IPS-18a (cell line): ENCODE measurements at regions not wholly inside any gene's neighbourhood (a gene's known extent, or its start where the extent isn't known, plus 50 kb on each side); places are given as distances from the start of the nearest gene placed in this dataset.

Source experiments
- H3K27ac ChIP-seq: one replicate; pipeline ENCODE4 v1.5.1; 2013; ENCODE audit warnings: low read length
- H3K27me3 ChIP-seq: one replicate; pipeline ENCODE4 v1.6.1; 2013; ENCODE audit warnings: mild to moderate bottlenecking, low read length; ENCODE audit not compliant: control insufficient read depth, insufficient read depth
- H3K36me3 ChIP-seq: one replicate; pipeline ENCODE4 v1.6.1; 2013; ENCODE audit warnings: low read depth, low read length; ENCODE audit not compliant: control insufficient read depth
- H3K4me1 ChIP-seq: one replicate; pipeline ENCODE4 v1.6.1; 2013; ENCODE audit warnings: low read depth, low read length; ENCODE audit not compliant: control insufficient read depth
- H3K4me3 ChIP-seq: one replicate; pipeline ENCODE4 v1.5.1; 2013; ENCODE audit warnings: low read length
- H3K9ac ChIP-seq: one replicate; pipeline ENCODE4 v1.6.1; 2013; ENCODE audit warnings: mild to moderate bottlenecking, low read length, moderate library complexity
- H3K9me3 ChIP-seq: one replicate; pipeline ENCODE4 v1.6.1; 2013; ENCODE audit warnings: low read depth, low read length; ENCODE audit not compliant: control insufficient read depth

DNA sequence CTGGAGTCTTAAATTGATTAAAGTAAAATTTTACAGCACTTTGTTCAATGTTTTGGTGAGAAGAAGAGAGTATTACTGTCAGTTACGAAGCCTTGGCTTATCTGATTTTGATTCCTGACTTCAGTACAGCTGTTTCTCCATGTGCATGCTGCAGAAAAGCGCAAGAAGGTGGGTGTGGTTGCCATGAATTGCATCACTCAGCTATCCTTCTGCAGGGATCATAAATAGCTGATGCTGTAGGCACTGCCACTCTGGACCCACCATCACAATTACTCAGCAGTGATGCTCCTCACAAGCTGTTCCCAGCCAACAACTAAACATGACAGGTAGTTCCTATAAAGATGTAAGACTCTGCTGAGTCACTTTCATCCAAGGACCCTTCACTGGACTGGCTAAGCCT lies 321.2 kb downstream of the IRS2 start:
- Histone ChIP-seq H3K27me3 (no peaks in the 10 kb centered on the region), H3K27ac (no peak overlapping the region), H3K9ac (no peak overlapping the region), H3K9me3 (no peaks in the 10 kb centered on the region), H3K36me3 (no peaks in the 10 kb centered on the region), H3K4me1 (no peaks in the 10 kb centered on the region), H3K4me3 (no peak overlapping the region)

DNA sequence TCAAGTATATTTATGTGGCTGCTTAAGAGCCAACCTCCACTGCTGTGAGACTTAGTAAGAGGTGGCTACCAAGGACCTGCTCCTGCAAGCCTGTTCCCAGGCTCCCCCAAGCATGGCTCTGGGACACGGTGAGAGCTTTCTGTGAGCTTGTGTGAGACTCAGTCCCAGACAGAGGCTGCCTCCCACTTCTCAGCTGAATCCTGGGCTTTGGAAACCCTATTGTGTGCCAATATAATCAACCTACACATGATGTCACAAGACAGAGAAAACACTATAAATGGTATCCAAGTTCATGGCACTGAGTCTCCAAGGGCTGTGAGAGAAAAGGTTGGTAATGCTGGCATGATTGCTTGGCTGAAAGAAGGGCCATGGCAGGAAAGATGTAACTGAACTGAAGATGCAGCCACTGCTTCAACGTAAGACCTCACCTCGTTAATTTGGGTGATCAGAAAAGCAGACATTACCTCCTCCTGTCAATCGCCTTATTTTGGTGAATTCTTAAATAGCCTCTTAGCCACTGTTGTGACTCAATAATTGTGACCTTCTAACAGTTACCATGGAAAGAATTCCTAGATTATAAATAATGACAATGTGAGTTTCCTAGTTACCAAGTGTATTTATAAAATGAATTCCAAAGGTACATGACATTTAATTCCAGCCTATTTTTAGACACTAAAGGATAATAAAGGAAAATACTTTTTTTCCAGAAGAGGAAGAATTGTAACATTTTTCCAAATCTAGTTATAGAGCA lies 332.0 kb downstream of the IRS2 start:
- no peak overlapping the region for H3K9ac ChIP-seq
- no peak overlapping the region for H3K4me3 ChIP-seq
- H3K9me3 ChIP-seq, result peaks cover 9% of the 10 kb centered on the region
- no peaks in the 10 kb centered on the region for H3K4me1 ChIP-seq
- H3K27ac ChIP-seq, result no peak overlapping the region
- H3K36me3 ChIP-seq, result no peaks in the 10 kb centered on the region
- H3K27me3 ChIP-seq, result no peaks in the 10 kb centered on the region

DNA sequence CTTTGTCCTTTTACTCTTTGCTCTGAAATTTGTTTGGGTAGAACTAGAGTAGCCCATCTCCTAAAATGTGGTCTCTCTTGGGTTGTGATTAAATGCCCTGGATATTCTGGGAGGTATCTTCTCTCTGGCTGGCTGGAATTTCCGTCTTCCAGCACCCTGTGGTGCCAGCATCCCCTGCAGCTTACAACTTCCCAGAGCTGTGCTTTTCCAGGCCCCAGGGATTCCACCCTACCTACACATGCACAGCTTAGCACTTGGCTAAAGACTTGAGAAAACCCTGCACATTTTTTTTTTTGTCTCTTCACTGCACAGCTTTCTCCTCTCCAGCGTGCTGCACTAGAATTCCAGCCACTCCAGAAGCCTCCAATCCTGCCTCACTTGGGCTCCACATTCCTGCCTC lies 334.7 kb downstream of the IRS2 start:
- H3K27me3 ChIP-seq, result no peaks in the 10 kb centered on the region
- no peaks in the 10 kb centered on the region for H3K36me3 ChIP-seq
- H3K4me1 ChIP-seq, result no peaks in the 10 kb centered on the region
- no peak overlapping the region for H3K27ac ChIP-seq
- no peak overlapping the region for H3K9ac ChIP-seq
- H3K9me3 ChIP-seq, result peaks cover 9% of the 10 kb centered on the region
- no peak overlapping the region for H3K4me3 ChIP-seq

DNA sequence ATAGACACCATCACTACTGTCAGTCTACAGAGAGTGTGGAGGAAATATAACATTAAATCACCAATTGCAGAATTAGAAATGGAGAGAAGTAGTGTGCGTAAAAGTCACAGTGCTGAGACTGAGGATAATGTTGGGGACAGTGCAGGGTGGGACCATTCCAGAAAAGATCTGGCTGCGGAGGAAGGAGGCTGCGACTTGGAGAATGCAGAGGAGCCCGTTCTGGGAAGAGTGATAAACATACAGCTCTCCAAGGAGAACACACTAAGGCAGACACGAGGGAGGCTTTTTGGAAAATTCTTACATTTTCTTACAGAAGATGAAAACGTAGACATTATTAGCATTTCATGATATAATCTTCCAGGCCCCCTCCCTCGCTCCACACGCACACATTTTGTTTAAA lies 337.8 kb downstream of the IRS2 start:
- Histone ChIP-seq H3K9me3 (peaks cover 9% of the 10 kb centered on the region), H3K27me3 (no peaks in the 10 kb centered on the region), H3K9ac (no peak overlapping the region), H3K36me3 (no peaks in the 10 kb centered on the region), H3K4me1 (no peaks in the 10 kb centered on the region), H3K27ac (no peak overlapping the region), H3K4me3 (no peak overlapping the region)

DNA sequence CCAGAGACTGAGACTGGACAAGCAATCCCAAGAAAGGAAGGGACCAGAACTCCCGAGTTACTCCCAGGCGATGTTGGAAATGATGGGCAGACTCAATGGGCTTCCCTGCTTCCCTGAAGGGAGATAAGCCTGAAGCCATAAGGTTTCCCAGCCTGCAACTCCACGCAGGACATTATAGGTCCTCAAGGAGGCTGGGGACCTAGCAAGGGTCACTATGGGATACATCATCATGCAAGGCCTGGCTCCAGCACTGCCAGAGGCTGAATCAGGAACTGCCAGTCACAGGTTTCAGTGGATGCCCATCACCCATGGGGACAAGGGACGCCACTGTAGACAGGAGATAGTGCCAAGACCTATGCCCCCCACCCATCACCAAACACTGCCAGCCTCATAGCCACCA lies 338.7 kb downstream of the IRS2 start:
- Histone ChIP-seq H3K4me3 (no peak overlapping the region), H3K4me1 (no peaks in the 10 kb centered on the region), H3K27ac (no peak overlapping the region), H3K27me3 (no peaks in the 10 kb centered on the region), H3K9ac (no peak overlapping the region), H3K36me3 (no peaks in the 10 kb centered on the region), H3K9me3 (no peaks in the 10 kb centered on the region)

DNA sequence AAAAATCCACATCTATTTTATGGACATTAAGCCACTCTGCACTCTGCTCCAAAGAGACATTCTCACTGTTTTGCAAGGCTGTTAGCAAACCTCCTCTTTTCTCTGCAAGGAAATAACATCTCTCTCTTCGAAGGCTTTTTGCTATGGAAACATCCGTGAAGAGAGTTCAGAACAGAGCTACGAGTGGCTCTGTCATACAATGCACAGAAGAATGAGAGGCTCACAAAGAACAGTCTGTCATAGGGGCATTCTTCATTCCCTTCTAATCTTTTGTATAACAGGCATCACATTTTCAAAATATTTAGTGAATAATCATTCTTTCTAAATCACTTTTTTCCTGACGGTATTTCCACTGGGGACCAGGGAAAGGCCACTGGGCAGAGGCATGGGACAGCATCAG lies 346.1 kb downstream of the IRS2 start:
- Histone ChIP-seq H3K36me3 (no peaks in the 10 kb centered on the region), H3K4me3 (no peak overlapping the region), H3K9me3 (no peaks in the 10 kb centered on the region), H3K27ac (no peak overlapping the region), H3K4me1 (no peaks in the 10 kb centered on the region), H3K9ac (no peak overlapping the region), H3K27me3 (no peaks in the 10 kb centered on the region)

DNA sequence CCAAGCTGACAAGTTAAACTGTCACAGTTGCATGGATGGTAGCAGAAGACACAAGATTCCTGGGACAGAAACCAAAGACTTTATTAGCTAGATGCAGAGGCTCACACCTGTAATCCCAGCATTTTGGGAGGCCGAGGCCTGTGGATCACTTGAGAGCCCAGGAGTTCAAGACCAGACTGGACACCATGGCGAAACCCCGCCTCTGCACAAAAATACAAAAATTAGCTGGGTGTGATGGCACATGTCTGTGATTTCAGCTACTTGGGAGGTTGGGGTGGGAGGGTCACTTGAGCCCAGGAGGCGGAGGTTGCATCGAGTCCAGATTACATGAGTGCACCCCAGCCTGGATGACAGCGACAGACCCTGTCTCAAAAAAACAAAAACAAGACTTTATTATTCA lies 346.6 kb downstream of the IRS2 start:
- H3K36me3 ChIP-seq, result no peaks in the 10 kb centered on the region
- H3K27me3 ChIP-seq, result no peaks in the 10 kb centered on the region
- H3K9me3 ChIP-seq, result no peaks in the 10 kb centered on the region
- no peak overlapping the region for H3K9ac ChIP-seq
- H3K4me3 ChIP-seq, result no peak overlapping the region
- H3K27ac ChIP-seq, result no peak overlapping the region
- H3K4me1 ChIP-seq, result no peaks in the 10 kb centered on the region

DNA sequence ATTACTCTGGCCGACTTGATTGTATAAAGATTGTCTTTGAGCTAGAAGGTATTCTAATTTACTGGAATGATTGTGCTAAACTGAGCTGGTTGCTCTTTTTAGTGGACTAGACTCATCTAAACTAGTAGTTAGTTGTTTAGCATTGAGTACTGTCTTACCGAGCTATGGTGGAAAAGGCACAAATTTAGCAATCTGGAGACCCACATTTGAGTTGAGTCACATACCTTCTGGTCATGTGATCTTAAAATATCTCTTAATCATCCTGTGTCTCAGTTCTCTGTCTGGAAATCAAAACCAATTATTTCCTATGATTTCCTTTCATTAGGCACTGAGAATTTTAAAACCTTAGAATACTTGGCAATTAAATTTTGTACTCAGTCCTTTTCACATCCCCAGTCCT lies 349.5 kb downstream of the IRS2 start:
- Histone ChIP-seq H3K9ac (no peak overlapping the region), H3K9me3 (peaks cover 4% of the 10 kb centered on the region), H3K4me1 (no peaks in the 10 kb centered on the region), H3K27me3 (no peaks in the 10 kb centered on the region), H3K4me3 (no peak overlapping the region), H3K27ac (no peak overlapping the region), H3K36me3 (no peaks in the 10 kb centered on the region)

DNA sequence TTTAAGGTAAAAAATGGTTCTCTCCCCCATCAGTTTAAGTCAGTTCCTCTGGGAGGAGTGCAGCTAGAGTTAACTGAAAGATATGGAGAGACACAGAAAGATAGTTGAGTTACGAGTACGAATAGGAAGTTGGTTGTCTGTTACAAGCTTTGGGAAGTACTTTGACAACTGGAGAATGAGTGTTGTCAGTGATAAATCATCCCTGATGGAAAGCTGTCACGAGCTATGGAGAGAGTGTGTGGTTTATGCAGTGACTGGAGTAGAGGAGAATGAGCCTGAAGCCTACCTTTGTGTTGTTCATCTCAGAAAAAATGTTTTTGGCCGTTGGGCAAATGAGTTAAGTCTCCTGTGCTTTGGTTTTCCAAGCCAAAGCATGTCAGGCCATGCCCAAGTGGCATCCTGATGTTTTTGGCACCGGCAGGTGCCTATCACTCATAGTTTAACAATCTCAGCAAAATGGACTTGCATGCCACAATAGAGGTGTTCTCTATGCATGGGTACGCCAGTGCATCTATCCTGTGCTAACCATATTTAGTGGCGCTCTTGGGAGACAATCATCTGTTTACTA lies 350.2 kb downstream of the IRS2 start:
- Histone ChIP-seq H3K4me1 (no peaks in the 10 kb centered on the region), H3K9ac (no peak overlapping the region), H3K27me3 (no peaks in the 10 kb centered on the region), H3K36me3 (no peaks in the 10 kb centered on the region), H3K4me3 (no peak overlapping the region), H3K9me3 (peaks cover 4% of the 10 kb centered on the region), H3K27ac (no peak overlapping the region)

DNA sequence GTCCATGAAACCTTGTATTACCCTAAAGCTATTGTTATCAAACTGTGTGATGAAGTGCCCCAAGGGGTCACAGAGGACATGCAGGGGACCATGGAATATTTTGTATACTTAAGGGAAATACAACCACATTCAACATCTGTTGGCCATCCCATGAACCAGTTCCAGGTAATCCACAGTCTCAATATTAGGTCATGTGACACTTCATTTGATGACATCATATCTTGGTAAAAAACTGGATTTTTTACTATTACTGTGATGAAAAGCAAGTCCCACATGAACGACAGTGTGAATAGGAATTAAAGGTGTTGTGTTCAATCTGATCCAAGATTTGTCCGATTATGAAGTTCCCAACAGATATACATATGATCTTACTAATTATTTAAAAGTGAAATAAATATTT lies 355.2 kb downstream of the IRS2 start:
- H3K4me1 ChIP-seq, result no peaks in the 10 kb centered on the region
- no peak overlapping the region for H3K9ac ChIP-seq
- no peaks in the 10 kb centered on the region for H3K27me3 ChIP-seq
- no peak overlapping the region for H3K4me3 ChIP-seq
- no peaks in the 10 kb centered on the region for H3K36me3 ChIP-seq
- peaks cover 4% of the 10 kb centered on the region for H3K9me3 ChIP-seq
- H3K27ac ChIP-seq, result no peak overlapping the region

DNA sequence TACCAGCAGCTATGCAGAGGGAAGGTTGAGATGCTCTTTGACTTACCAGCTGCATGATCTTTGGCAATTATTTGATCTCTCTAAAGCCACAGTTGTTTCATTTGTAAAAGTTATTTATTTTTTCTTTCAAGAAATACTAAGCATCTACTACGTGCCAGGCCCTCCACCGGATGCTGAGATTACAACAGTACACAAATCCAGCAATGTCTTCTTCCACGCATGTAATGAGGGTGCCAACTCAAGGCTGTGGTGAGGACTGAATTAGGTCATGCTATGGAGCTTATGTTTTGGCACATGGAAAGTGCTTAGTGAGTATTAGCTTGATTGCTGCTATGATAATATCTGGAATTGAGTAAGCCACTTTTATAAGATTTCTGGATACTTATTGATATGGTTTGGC lies 358.2 kb downstream of the IRS2 start:
- Histone ChIP-seq H3K4me1 (no peaks in the 10 kb centered on the region), H3K27ac (no peak overlapping the region), H3K4me3 (no peak overlapping the region), H3K36me3 (no peaks in the 10 kb centered on the region), H3K9me3 (peaks cover 4% of the 10 kb centered on the region), H3K9ac (no peak overlapping the region), H3K27me3 (no peaks in the 10 kb centered on the region)

DNA sequence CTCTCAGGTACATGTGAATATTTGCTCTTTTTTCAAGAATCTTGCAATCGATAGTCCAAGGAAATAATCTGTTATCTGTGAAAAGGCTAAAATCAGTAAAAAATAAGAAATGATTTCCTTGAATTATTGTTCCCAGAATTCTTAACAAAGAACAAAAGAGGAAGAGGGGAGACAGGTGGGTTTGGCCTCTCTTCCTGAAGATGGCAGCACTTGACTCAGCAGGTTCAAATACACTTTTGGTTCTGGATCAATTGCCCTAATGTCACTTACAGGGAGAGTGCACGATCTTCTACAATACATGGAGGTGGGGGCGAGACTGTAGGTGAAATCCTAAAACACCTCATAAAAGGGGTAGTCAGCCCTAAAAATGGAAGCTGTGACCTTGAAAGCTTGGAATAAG lies 358.7 kb downstream of the IRS2 start:
- peaks cover 4% of the 10 kb centered on the region for H3K9me3 ChIP-seq
- no peak overlapping the region for H3K9ac ChIP-seq
- no peaks in the 10 kb centered on the region for H3K4me1 ChIP-seq
- H3K4me3 ChIP-seq, result no peak overlapping the region
- no peaks in the 10 kb centered on the region for H3K36me3 ChIP-seq
- H3K27me3 ChIP-seq, result no peaks in the 10 kb centered on the region
- no peak overlapping the region for H3K27ac ChIP-seq
